GM12874 (cell line): ENCODE measurements at regions not wholly inside any gene's neighbourhood (a gene's known extent, or its start where the extent isn't known, plus 50 kb on each side); places are given as distances from the start of the nearest gene placed in this dataset.

ENCODE experiments used
- TF ChIP-seq, protein P1 (sequence below): IDR thresholded peaks from 2 replicates; pipeline ENCODE4 v1.5.1; 2011; ENCODE audit warnings: low read depth, mild to moderate bottlenecking, control low read depth, low read length, moderate library complexity; ENCODE audit not compliant: insufficient read depth

DNA sequence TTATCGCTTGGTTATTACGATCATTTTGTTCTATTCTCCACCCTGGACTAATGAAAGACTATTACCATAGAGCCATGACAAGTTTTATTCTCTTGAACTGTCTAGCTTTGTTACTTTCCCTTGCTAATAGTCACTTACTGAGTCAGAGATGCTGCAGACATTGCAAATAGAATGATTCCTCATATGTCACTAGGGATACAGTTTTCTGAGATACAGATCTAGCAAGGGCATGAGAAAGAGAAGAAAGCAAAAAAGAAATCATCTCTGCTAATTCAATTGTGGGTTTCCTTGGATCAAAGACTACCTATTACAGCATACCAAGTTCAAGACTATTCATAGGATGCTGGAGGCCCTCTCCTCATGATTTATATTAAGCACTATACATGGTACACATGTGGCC, 204.3 kb downstream of the MBL2 start:
- TF ChIP-seq, protein P1, sequence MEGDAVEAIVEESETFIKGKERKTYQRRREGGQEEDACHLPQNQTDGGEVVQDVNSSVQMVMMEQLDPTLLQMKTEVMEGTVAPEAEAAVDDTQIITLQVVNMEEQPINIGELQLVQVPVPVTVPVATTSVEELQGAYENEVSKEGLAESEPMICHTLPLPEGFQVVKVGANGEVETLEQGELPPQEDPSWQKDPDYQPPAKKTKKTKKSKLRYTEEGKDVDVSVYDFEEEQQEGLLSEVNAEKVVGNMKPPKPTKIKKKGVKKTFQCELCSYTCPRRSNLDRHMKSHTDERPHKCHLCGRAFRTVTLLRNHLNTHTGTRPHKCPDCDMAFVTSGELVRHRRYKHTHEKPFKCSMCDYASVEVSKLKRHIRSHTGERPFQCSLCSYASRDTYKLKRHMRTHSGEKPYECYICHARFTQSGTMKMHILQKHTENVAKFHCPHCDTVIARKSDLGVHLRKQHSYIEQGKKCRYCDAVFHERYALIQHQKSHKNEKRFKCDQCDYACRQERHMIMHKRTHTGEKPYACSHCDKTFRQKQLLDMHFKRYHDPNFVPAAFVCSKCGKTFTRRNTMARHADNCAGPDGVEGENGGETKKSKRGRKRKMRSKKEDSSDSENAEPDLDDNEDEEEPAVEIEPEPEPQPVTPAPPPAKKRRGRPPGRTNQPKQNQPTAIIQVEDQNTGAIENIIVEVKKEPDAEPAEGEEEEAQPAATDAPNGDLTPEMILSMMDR: no peak

DNA sequence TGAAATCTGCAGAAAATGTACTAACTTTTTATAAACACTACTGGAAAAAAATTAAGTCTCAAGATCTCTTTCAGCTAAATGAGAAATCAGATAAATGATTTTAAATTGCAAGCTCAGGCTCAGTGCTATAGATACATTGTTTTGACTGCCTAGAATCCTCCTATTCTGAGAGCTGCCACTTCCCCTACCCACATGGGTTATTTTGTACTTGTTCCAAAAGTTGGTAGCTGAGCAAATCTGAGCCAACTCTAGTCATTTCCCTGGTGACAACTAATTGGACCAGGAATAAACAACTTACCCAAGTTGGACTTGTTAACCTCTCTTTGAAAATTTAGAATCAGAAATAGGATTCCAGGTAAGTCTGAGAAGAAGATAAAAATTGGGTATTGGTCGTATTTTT, 202.1 kb downstream of the MBL2 start:
- TF ChIP-seq, protein P1: no peak

DNA sequence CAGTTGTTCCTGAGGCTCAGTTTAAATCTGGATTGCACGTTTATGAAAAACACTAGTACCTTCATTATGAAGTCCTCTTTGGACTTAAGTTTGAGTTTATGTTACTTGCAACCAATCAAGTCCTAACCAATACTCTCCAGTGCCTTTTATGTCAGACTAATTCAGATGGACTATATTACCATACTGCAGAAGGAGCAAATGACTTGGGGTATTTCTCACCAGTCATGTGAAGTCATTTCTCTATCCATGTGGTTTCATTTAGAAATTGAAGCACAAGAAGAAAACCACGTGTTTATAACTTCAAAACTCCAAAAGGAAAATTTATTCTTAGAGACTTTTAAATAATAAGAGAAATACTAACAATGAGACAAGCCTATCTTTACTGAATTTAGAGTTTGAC, 201.6 kb downstream of the MBL2 start:
- TF ChIP-seq, protein P1: no peak

DNA sequence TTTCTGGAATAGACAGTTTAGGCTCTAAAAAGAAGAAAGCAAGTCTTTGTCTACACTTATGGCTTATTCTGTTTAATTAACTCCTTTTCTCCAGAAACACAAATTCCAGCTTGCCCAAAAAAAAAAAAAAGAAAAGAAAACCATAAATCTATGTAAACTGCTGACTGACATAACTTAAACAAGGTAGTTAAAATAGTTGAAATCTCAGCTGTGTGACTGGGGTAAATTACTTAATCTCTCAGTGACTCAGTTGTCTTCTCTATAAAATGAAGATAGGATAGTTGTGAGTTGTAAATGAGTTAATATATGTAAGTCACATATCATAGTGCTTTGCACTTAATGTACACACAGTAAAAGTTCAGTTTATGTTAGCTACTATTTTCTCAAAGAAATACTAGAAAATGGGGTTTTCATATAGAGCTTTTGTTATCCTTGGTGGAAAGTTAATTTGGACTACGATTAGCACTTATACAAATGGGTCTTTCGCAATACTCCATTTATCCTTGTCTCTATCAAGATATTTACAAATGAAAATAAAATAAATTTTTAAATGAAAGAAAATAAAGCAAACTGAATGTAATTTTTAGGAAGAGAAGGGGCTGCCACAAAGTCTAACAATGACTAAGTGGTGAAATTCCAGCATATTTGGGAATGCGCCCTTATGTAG, 200.9 kb downstream of the MBL2 start:
- TF ChIP-seq, protein P1: no peak

DNA sequence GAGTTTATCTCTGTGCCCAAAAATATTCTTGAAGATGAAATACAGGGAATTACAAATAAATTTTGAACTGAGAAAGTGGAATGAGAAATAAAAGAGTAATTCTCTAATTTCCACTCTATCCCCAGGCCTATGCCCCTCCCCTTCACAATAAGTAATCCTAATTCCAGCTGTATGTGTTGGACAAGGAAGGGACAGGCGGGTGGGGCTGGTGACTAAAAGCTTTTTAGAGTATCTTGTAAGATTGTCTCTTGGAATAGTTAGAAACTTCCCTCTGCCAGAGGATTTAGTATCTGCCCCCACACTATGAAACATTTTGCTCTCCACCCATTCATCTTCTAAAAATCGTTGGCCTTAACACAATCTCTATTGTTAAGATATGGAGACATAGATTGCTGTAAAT, 199.2 kb downstream of the MBL2 start:
- TF ChIP-seq, protein P1: no peak

DNA sequence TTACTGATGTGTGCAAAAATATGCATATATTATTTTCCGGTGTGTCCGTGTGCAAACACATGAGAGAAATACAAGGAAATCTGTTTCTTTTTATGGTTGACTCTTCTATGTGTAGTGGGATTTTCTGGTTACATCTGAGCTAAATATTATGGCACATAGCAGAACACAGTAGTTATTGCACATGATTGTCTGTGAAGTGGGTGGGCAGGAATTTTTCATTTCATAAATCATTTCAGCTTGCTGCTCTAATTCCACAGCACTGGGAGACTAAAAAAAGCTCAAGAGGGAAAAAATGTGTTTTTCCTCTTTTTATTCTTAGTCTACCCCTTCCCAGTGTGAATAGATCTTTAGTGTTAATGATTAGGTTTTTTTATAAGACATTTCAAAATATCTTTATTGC, 197.9 kb downstream of the MBL2 start:
- TF ChIP-seq, protein P1: no peak

DNA sequence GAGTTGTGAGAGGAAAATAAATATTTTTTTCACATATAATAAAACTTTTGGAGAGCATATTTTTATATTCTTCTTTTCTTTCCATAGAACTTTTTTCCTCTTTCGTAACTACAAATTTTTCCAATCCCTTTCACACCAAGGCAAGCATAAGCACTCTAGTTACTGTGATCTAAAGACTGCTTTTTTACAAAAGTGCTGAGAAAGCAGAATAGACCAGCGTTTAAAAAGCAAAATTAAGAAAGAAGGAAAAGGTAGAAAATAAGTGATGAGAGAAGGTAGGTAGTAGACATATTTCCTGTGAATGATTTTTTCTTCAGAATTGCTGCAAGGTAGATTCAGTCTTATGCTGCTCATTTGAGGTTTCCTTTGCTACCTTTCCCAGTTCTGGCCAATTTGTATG, 195.5 kb downstream of the MBL2 start:
- TF ChIP-seq, protein P1: no peak
